Loucy (cell line): ENCODE measurements at regions not wholly inside any gene's neighbourhood (a gene's known extent, or its start where the extent isn't known, plus 50 kb on each side); places are given as distances from the start of the nearest gene placed in this dataset.

Experiments
- EZH2phosphoT487 ChIP-seq: fragments of 200-600 bp; IDR thresholded peaks from 2 replicates; pipeline ENCODE4 v1.6.1; 2018; ENCODE audit warnings: antibody characterized with exemption, mild to moderate bottlenecking, moderate library complexity, borderline replicate concordance
- TF ChIP-seq, protein P1 (sequence below): fragments of 200-600 bp; sonication (generic); conservative IDR thresholded peaks from 2 replicates; pipeline ENCODE4 v1.5.1; 2014; ENCODE audit warnings: mild to moderate bottlenecking, antibody characterized with exemption, low read length

DNA sequence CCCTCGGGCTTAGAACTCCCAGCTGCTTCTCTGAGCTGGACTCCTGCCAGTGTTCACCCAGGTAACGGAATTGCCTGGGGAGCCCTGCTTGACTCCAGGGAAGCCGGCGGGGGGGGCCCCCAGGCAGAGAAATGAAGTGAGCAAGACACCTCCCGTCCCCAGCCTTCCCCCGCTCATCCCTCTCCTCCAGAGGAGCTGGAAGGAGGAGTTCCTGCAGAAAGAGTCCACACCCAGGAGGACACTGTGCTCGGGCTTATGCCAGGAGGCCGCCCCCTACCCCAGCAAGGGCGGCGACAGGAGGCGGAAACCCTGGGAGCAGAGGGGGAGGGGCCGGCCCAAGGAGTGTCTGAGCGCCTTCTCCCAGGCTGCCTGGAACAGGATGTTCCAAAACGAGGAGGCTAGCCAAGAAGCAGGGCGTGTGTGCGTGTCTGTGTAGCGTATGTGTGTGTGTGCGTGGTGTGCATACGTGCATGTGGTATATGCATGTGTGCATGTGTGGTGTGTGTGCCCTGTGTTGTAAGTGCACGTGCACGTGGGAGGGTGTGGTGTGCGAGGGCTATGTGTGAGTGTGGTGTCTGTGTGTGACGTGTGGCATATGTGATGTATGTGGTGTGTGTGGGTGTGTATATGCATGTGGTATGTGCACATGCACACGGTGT lies 511.3 kb downstream of the SHQ1 start:
- TF ChIP-seq, protein P1, sequence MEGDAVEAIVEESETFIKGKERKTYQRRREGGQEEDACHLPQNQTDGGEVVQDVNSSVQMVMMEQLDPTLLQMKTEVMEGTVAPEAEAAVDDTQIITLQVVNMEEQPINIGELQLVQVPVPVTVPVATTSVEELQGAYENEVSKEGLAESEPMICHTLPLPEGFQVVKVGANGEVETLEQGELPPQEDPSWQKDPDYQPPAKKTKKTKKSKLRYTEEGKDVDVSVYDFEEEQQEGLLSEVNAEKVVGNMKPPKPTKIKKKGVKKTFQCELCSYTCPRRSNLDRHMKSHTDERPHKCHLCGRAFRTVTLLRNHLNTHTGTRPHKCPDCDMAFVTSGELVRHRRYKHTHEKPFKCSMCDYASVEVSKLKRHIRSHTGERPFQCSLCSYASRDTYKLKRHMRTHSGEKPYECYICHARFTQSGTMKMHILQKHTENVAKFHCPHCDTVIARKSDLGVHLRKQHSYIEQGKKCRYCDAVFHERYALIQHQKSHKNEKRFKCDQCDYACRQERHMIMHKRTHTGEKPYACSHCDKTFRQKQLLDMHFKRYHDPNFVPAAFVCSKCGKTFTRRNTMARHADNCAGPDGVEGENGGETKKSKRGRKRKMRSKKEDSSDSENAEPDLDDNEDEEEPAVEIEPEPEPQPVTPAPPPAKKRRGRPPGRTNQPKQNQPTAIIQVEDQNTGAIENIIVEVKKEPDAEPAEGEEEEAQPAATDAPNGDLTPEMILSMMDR, result no peak
- no peak for TF ChIP-seq EZH2phosphoT487
